DND-41 (cell line): ENCODE measurements at regions not wholly inside any gene's neighbourhood (a gene's known extent, or its start where the extent isn't known, plus 50 kb on each side); places are given as distances from the start of the nearest gene placed in this dataset.

Experiments
- ATAC-seq: fragments of 200-7000 bp; cut with Tn5 transposase; 3 replicates; pipeline ENCODE4 v1.9.1; 2021; ENCODE audit warnings: low read depth; ENCODE audit not compliant: insufficient read depth
- DNase-seq: peaks from one replicate; pipeline ENCODE4 v3.0.0-alpha.2; 2020
- H2AFZ ChIP-seq: 2 replicates; pipeline ENCODE4 v1.6.0; 2012; ENCODE audit warnings: low read depth, low read length
- H3K27ac ChIP-seq: 2 replicates; pipeline ENCODE4 v1.5.1; 2012; ENCODE audit warnings: low read length, inconsistent platforms
- H3K27me3 ChIP-seq: fragments of 200-600 bp; sonication (generic); 2 replicates; pipeline ENCODE4 v1.6.0; 2012; ENCODE audit warnings: low read length, mild to moderate bottlenecking, inconsistent platforms; ENCODE audit not compliant: insufficient read depth, poor library complexity
- H3K36me3 ChIP-seq: 2 replicates; pipeline ENCODE4 v1.5.1; 2012; ENCODE audit warnings: low read length, inconsistent platforms; ENCODE audit not compliant: insufficient read depth
- H3K4me1 ChIP-seq: 2 replicates; pipeline ENCODE4 v1.5.1; 2012; ENCODE audit warnings: mild to moderate bottlenecking, low read length; ENCODE audit not compliant: insufficient read depth
- H3K4me2 ChIP-seq: 2 replicates; pipeline ENCODE4 v1.6.0; 2012; ENCODE audit warnings: mild to moderate bottlenecking, moderate library complexity, low read length, inconsistent platforms; ENCODE audit not compliant: insufficient read depth
- H3K4me3 ChIP-seq, 2 experiments: fragments of 200-600 bp in 1 of 2; shearing (Covaris generic) in 1 of 2; 2 replicates each; pipeline ENCODE4 v1.5.1; 2012 to 2016; ENCODE audit warnings: inconsistent platforms in 2 of 2, low read length in 2 of 2, mild to moderate bottlenecking in 2 of 2, low read depth in 1 of 2, moderate library complexity in 1 of 2
- H3K79me2 ChIP-seq: 2 replicates; pipeline ENCODE4 v1.6.0; 2012; ENCODE audit warnings: low read length, inconsistent platforms; ENCODE audit not compliant: insufficient read depth
- H3K9ac ChIP-seq: 2 replicates; pipeline ENCODE4 v1.6.0; 2012; ENCODE audit warnings: low read depth, mild to moderate bottlenecking, inconsistent platforms, low read length, moderate library complexity
- H3K9me3 ChIP-seq: 2 replicates; pipeline ENCODE4 v1.5.1; 2012; ENCODE audit warnings: low read length, moderate library complexity, mild to moderate bottlenecking, inconsistent platforms; ENCODE audit not compliant: insufficient read depth, severe bottlenecking
- H4K20me1 ChIP-seq: 2 replicates; pipeline ENCODE4 v1.6.0; 2012; ENCODE audit warnings: low read length; ENCODE audit not compliant: insufficient read depth
- CTCF ChIP-seq: IDR thresholded peaks from 2 replicates; pipeline ENCODE4 v1.5.1; 2012; ENCODE audit warnings: borderline replicate concordance, low read length, moderate library complexity, mild to moderate bottlenecking; ENCODE audit not compliant: poor library complexity, severe bottlenecking; ENCODE audit errors: extremely low read depth
- EZH2 ChIP-seq: IDR thresholded peaks from 3 replicates; pipeline ENCODE4 v1.6.1; 2012; ENCODE audit warnings: borderline replicate concordance, low read depth, mild to moderate bottlenecking, moderate library complexity, low read length, inconsistent platforms; ENCODE audit not compliant: severe bottlenecking

GRCh38 chr13:40351537-40352379 lies 314.7 kb downstream of the FOXO1 start:
- H3K4me1 ChIP-seq: no peaks in the 10 kb centered on the region
- H3K9ac ChIP-seq: no peak overlapping the region
- no peaks in the 10 kb centered on the region for H3K36me3 ChIP-seq
- DNase-seq (no peak), ATAC-seq (no peak)
- H3K27me3 ChIP-seq: peaks cover 4% of the 10 kb centered on the region
- H3K4me3 ChIP-seq: no peak overlapping the region
- H3K4me2 ChIP-seq: no peak overlapping the region
- H3K9me3 ChIP-seq: no peaks in the 10 kb centered on the region
- no peak overlapping the region for H3K27ac ChIP-seq
- H2AFZ ChIP-seq: no peak overlapping the region
- TF ChIP-seq CTCF (no peak), EZH2 (no peak)
- no peaks in the 10 kb centered on the region for H3K79me2 ChIP-seq
- no peaks in the 10 kb centered on the region for H4K20me1 ChIP-seq

DNA sequence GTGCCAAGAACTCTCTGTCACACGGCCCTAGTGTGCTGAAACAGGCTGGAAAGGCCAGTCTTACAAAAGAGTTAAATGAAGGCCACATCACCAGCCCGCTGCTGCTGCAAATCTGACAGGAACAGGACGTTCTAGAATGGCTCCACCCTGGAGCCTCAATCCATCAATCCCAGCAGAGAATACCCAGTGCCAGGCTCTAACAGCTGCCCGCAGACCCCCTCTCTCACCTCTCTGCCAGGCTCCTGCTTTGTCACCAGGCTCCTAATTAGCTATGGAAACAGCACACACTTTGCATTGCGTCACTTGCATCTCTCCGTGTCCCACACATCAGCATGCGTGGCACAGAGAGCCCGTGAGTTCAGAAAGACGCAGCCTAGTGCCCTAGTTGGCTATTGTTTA lies 314.1 kb downstream of the FOXO1 start:
- Histone ChIP-seq H3K4me2 (no peak overlapping the region), H3K4me1 (no peaks in the 10 kb centered on the region)
- no peak for ATAC-seq

GRCh38 chr13:40352802-40353562 lies 313.5 kb downstream of the FOXO1 start:
- Histone ChIP-seq H3K27ac (no peak overlapping the region), H3K27me3 (peaks cover 4% of the 10 kb centered on the region), H3K9ac (no peak overlapping the region), H3K4me3 (no peak overlapping the region), H3K79me2 (no peaks in the 10 kb centered on the region), H3K4me2 (no peak overlapping the region), H2AFZ (no peak overlapping the region), H3K9me3 (no peaks in the 10 kb centered on the region), H3K36me3 (no peaks in the 10 kb centered on the region), H4K20me1 (no peaks in the 10 kb centered on the region), H3K4me1 (no peaks in the 10 kb centered on the region)
- DNase-seq (no peak), ATAC-seq (no peak)
- no peak for TF ChIP-seq EZH2
- TF ChIP-seq CTCF: no peak

More for the DNA sequence above, 314.1 kb downstream of the FOXO1 start:
- H3K36me3 ChIP-seq: no peaks in the 10 kb centered on the region
- no peak overlapping the region for H3K27ac ChIP-seq
- no peaks in the 10 kb centered on the region for H3K9me3 ChIP-seq
- no peak overlapping the region for H2AFZ ChIP-seq
- no peak overlapping the region for H3K9ac ChIP-seq
- no peaks in the 10 kb centered on the region for H4K20me1 ChIP-seq
- H3K4me3 ChIP-seq: no peak overlapping the region
- H3K79me2 ChIP-seq: no peaks in the 10 kb centered on the region
- peaks cover 4% of the 10 kb centered on the region for H3K27me3 ChIP-seq
- TF ChIP-seq EZH2: no peak
- no peak for TF ChIP-seq CTCF
- DNase-seq: no peak
